HG03571 (cell line): ENCODE measurements at regions not wholly inside any gene's neighbourhood (a gene's known extent, or its start where the extent isn't known, plus 50 kb on each side); places are given as distances from the start of the nearest gene placed in this dataset.

ENCODE experiments used
- ATAC-seq: cut with Tn5 transposase; IDR thresholded peaks from one replicate; pipeline ENCODE4 v1.9.1; 2021; ENCODE audit not compliant: unreplicated experiment

GRCh38 chr20:21583486-21584168 lies 69.8 kb upstream of the NKX2-2 start:
- ATAC-seq = no peak

DNA sequence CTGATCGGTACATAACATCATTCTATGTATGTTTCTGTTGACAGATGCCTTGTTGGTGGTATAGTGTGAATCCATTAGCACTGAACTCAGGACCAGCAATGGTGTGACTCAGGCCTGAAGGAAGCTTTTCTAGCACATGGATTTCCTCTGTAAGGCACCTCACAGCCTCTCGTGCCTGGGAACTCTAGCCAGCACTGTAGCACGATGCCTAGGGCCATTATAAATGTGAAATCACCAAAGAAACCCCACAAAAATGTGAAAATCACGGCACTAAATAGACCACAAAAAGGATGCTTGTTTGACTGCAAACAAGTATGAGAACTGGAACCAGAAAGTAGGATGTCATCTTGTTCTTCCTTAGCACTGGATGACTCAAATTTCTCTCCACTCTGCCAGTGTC lies 63.7 kb upstream of the NKX2-2 start:
- ATAC-seq = no peak

DNA sequence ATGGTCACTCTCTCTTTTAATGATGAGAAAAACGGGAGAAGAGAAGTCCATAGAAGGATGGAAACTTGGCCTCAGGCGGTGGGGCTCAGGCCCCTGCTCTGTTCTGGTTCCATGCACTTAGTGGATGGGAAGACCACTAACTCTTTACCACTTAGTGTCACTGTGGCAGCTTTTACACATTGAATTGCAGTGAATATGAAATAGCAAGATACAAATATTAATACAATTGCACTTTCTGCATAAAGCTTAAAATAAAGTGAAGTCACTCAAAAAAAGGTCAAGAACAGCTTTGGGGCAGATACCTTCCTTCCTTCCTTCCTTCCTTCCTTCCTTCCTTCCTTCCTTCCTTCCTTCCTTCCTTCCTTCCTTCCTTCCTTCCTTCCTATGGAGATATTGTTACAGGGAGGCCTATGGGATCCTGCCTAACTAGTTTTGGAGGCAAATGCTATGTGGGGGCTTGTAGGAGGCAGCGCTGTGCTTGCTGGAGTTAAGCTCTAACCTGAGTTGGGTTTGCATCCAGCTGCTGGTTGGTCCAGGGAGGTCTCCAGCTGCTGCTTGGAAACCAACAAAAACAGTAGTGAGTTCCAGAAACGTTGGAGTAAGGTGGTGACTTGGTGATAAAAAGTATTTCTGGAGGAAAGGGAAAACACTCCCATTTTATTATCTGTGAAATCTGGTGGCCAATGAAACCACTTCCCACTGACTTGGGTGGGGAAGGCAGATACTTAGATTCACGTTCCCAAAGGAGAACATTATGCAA lies 62.3 kb upstream of the NKX2-2 start:
- ATAC-seq = no peak

DNA sequence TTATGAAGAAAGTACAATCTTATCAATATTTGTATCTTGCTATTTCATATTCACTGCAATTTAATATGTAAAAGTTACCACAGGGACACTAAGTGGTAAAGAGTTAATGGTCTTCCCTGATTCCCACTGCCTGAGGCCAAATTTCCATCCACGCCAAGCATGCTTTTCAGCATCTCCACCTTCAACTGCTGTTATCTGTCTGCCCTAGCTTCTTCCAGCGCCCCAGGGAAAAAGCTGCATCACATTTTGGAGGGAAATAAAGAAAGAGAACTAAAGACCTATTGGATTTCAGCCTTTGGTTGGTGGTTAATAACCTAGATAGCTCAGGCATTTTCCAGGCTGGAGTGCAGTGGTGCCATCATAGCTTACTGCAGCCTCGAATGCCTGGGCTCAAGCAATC lies 61.3 kb upstream of the NKX2-2 start:
- no peak for ATAC-seq

GRCh38 chr20:21574443-21574842 lies 60.6 kb upstream of the NKX2-2 start:
- ATAC-seq = no peak

DNA sequence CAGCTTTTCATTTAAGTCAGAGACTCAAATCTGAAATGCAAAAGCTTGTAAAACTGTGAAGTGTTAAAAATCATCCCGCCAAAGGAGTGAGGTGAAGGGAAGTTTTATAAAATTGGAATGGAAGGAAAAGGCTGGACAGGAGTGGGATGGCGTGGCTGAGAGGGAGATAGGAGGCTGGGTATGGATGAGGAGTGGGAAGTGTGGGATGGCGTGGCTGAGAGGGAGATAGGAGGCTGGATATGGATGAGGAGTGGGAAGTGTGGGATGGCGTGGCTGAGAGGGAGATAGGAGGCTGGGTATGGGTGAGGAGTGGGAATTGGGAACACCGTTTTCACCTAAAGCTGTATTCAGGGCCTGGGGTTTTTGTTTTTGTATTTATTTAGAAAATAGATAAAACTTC lies 59.4 kb upstream of the NKX2-2 start:
- no peak for ATAC-seq

DNA sequence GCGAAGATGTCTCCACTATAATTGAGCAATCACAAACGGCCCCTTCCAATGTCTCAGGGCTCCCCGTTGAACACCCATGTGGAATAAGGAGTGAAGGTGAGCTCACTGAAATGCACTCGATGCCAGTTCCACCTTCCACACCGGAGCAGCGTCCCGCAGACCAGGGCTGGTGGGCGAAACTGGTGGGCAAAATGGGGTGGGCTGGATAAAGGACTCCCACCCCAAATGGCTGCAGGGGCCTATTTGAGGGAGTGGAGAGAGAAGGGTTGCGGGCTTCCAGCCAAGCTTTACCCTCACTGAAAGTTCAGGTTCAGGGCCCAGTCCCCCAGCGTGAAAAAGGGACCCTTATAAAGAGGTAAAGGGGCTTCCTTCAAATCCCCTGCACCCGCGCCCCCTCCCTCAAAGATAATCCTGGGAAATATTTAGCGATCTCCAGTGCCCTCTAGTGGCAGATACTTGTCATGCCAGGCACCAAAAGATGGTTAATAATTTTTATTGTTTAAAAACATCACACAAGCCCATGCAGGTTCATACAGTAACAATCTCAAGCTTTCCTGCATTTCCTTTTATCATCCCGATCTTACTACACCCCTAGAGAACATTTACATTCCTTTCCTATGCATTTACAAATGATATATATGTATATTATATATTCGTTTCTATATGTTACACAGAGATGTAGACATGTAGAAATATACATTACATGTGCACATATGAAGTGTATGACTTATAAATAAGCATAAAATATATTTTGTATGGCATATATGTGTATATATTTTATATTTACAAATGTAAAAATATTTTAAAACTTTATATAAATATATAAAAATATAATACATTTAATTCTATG lies 58.2 kb upstream of the NKX2-2 start:
- ATAC-seq = no peak

DNA sequence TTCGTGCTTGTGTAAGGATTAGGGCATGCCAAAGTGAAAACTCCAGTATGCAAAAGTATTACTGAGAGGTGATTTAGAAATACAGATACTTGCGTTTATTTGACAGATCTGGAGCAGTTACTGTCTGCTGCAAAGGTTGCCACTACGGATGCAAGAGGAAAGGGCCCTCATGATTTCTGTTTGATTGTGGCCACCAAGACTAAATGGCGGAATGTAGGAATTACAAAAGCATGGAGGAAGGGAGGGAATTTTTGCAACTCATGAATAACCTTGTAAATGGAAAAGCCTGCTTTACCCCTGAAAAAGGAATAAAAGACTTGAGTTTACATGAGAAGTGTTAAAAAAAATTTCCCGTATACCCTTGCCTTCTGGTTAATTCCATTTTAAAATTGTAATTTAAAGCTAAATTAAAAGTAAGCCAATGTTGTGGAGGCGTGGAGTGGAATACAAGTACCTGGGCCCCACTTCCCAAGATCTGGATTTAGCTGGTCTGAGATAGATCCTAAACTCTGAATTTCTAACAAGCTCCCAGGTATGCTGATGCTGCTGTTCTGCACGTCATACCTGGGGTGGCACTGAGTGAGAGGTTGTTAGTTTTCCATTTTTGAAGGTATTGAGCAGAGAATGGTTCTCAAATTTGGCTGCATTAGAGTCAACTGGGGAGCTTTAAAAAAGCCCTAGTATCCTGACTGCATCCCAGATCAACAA lies 56.6 kb upstream of the NKX2-2 start:
- no peak for ATAC-seq

DNA sequence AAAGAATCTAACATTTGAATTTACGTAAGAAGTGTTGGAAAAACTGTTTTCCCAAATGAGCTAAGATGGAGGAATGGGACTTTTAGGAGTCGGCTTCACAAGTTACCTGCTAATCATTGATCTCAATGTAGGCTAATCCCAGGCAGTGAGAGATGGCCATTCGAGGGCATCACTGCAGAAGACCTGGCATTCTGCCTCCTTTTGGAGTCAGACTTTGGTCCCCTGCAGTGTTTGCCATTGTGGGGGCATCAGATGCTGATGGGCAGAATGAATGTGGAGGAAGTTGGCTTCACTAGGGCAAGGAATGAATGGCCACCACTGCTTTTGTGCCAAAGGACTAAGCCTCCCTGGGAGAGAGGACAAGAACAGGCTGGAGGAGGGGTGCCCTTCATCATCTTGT lies 55.7 kb upstream of the NKX2-2 start:
- no peak for ATAC-seq

- no peak for ATAC-seq
Measured at GRCh38 chr20:21564127-21564773, 50.4 kb upstream of the NKX2-2 start.
